D721Med (cell line): ENCODE measurements at regions not wholly inside any gene's neighbourhood (a gene's known extent, or its start where the extent isn't known, plus 50 kb on each side); places are given as distances from the start of the nearest gene placed in this dataset.

Experiments
- DNase-seq: peaks from one replicate; pipeline ENCODE4 v3.0.0; 2011; ENCODE audit warnings: low spot score; ENCODE audit not compliant: insufficient read length
- FAIRE-seq: peaks from 2 replicates; lab custom pipeline; 2011; peaks lifted over from hg19 to GRCh38; lab: Jason Lieb, UNC
- TF ChIP-seq, protein P1 (sequence below): IDR thresholded peaks from 2 replicates; pipeline ENCODE4 v1.5.1; 2012; ENCODE audit warnings: mild to moderate bottlenecking, control low read depth; ENCODE audit not compliant: insufficient read depth; ENCODE audit errors: missing control alignments

DNA sequence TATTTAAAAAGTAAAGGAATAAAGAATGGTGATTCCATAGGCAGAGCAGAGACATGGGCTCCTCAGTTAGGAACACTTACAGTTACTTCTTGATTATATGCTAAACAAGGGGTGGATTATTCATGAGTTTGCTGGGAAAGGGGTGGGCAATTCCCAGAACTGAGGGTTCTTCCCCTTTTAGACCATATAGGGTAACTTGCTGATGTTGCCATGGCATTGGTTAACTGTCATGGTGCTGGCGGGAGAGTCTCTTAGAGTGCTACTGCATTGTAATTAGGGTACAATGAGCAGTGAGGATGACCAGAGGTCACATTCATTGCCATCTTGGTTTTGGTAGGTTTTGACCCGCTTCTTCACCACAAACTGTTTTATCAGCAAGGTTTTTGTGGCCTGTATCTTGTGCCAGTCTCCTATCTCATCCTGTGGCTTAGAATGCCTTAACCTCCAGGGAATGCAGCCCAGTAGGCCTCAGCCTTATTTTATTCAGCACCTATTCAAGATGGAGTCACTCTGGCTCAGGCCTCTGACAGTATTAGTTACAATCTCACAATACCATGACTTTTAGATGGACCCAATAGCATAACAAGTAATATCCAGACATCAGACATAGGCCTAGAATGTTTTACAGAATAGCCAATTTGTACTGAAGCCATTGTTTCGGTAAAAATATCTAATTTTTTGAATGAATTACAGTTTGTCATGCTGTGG, 106.8 kb downstream of the ZBTB18 start:
- FAIRE-seq (no peak), DNase-seq (no peak)
- TF ChIP-seq, protein P1, sequence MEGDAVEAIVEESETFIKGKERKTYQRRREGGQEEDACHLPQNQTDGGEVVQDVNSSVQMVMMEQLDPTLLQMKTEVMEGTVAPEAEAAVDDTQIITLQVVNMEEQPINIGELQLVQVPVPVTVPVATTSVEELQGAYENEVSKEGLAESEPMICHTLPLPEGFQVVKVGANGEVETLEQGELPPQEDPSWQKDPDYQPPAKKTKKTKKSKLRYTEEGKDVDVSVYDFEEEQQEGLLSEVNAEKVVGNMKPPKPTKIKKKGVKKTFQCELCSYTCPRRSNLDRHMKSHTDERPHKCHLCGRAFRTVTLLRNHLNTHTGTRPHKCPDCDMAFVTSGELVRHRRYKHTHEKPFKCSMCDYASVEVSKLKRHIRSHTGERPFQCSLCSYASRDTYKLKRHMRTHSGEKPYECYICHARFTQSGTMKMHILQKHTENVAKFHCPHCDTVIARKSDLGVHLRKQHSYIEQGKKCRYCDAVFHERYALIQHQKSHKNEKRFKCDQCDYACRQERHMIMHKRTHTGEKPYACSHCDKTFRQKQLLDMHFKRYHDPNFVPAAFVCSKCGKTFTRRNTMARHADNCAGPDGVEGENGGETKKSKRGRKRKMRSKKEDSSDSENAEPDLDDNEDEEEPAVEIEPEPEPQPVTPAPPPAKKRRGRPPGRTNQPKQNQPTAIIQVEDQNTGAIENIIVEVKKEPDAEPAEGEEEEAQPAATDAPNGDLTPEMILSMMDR, result no peak

DNA sequence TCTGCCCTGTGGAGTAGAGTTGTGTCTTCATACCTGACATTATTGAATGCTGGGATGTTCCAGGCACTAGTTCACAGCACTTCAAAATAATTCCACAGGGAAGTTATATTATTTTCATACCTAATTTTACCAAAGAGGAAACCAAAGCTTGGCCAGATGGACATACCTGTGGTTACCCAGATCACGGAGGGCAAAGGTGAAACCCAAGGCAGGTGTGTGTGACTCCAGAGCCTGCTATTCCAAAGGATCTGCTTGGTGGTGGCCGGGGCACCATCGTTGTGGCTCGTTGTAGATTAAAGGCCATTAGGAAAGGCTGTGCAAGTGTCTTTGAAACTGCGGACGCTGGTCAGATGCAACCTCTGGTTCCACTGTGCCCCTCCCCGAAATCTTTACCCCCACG, 108.6 kb downstream of the ZBTB18 start:
- FAIRE-seq (no peak), DNase-seq (no peak)

DNA sequence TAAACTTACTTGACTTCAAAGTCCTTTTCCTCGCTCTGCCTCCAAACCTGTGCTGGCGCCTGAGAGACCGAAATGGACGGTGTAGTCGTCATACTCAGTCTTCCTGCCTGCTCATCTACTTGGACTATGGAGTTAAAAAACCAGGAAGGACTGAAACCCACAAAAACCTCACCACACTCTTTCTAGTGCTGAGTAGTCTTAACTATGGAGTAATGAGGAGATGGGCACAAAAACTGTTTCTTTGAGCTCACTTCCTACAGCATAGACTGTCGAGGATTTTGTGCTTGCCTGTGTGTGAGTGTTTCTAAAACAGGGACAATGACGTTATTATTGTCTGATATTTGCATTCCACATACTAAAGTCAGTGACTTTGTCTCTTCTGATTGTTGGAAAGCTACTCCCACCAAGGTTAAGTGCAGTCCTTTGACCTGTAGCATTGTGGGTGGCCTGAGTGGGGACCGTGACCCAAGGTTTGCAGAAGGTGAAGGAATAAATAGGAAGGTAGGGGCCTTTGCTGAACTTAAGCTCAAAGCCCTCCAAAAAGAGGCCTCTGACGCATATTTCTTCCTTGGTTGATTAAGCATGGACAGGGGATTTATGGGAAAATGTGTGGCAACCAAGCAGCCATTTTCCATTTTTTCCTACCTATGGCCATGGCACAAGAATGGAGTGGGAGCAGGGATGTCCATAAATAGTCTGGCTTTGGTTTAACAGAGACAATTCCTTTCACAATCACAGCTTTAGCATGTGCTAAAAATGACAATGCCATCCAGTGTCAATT, 109.6 kb downstream of the ZBTB18 start:
- DNase-seq (no peak), FAIRE-seq (no peak)
- TF ChIP-seq, protein P1, result no peak

More for the DNA sequence above, 108.6 kb downstream of the ZBTB18 start:
- TF ChIP-seq, protein P1, result no peak

DNA sequence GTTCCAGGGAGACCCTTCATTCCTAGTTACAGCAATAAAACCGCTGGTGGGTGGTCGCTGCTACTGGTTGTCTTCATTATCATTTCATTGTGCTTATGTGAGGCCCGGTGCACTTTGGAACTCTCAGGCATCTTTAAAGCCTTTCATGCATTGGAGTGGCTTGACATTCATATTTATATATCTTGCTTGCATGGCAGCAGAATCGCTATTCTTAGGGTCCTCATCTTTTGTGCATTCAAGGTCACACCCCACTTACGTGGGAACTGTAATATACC, 110.1 kb downstream of the ZBTB18 start:
- no peak for FAIRE-seq
- DNase-seq, result no peak
- TF ChIP-seq, protein P1, result no peak

DNA sequence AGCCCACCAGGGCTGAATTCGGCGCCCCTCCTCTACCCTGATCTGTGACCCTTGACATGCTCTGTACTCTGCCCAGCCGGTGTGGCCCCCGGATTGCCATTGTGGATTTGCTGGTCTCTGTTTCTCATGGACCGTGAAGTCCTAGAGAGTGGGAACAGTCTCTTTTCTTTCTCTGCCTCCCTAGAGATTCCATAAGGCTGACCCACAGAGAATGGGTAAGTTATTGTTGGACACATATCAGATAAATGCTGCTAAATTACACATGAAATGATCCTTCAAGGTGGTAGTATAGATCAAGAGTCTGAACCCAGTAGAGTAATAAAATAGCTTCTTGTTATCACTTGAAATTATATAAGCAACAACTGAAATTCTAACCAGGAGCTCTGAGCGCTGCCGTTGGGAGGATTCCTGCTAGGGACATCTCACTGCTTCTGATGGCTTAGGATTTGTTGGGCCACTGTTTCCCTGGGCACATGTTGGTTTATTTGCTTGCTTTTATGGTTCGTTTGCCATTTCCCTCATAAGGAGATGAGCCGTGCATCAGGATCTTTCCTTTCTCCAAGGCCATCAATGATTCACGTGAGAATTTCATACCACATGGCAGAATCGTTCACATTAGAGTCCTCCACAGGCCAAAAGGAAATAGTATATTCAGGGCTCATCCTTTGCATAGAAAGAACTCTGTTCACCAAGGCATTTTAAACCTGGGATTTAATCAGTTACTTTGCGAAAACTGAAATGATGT, 111.9 kb downstream of the ZBTB18 start:
- no peak for FAIRE-seq
- TF ChIP-seq, protein P1, result no peak
- DNase-seq, result no peak

DNA sequence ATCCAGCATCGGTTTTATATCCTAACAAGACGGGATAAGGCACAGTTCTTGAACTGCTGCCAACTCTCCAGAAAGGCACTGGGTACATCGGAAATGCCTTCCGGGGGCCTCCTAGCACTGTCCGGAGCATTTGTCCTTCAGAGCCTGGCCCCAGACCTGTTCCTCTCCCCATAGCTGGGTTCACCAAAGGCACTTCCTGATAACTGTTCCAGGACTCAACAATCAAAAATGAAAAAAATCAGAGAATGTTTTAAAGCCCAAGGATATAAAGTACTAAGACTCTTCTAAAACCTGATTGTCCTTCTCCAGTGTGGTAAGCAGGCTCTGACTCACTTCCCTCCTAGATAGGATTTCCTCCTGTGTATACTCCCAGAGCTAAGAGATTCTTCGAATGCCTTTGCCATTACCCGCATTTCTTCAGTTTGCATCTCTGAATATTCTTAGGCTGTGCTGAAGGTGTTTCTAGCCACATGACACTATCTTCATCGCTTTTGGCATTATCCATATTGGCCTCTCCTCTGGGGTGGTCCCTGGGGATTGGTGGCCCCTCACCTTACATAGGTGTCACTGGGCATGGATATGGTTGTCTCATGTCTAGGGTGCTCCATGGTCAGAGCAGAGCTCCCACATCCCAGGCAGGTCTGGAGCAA, 112.9 kb downstream of the ZBTB18 start:
- TF ChIP-seq, protein P1, result no peak
- DNase-seq (no peak), FAIRE-seq (no peak)
